GM21717 (cell line): ENCODE measurements at regions not wholly inside any gene's neighbourhood (a gene's known extent, or its start where the extent isn't known, plus 50 kb on each side); places are given as distances from the start of the nearest gene placed in this dataset.
"Not testable (repeated sequence)": the region's sequence is repeated elsewhere in the genome, so short reads cannot be mapped to it uniquely, and the experiment has no call there.

ENCODE experiments used
- ATAC-seq: cut with Tn5 transposase; IDR thresholded peaks from one replicate; pipeline ENCODE4 v1.9.1; 2021; ENCODE audit warnings: mild to moderate bottlenecking, moderate library complexity; ENCODE audit not compliant: unreplicated experiment

GRCh38 chr9:740221-740620 is 101.3 kb upstream of the DMRT1 start:
- ATAC-seq: no peak

- no peak for ATAC-seq
Observed at GRCh38 chr9:742104-742503, 99.4 kb upstream of the DMRT1 start.

GRCh38 chr9:742914-743589 is 98.4 kb upstream of the DMRT1 start:
- ATAC-seq: no peak

- no peak for ATAC-seq
Observed at GRCh38 chr9:744046-744712, 97.3 kb upstream of the DMRT1 start.

- no peak for ATAC-seq
Observed at GRCh38 chr9:744790-745484, 96.6 kb upstream of the DMRT1 start.

- no peak for ATAC-seq
Observed at GRCh38 chr9:745761-746380, 95.6 kb upstream of the DMRT1 start.

- no peak for ATAC-seq
Observed at GRCh38 chr9:746661-747434, 94.6 kb upstream of the DMRT1 start.

GRCh38 chr9:747567-747966 is 93.9 kb upstream of the DMRT1 start:
- ATAC-seq: no peak

- no peak for ATAC-seq
Observed at GRCh38 chr9:748861-749497, 92.5 kb upstream of the DMRT1 start.

- ATAC-seq: no peak
Observed at GRCh38 chr9:749716-750115, 91.8 kb upstream of the DMRT1 start.

GRCh38 chr9:750249-750967 is 91.1 kb upstream of the DMRT1 start:
- no peak for ATAC-seq

- peak; percentile 87 for ATAC-seq
Observed at GRCh38 chr9:751137-752051, 90.1 kb upstream of the DMRT1 start.

GRCh38 chr9:752201-752600 is 89.3 kb upstream of the DMRT1 start:
- no peak for ATAC-seq

- no peak for ATAC-seq
Observed at GRCh38 chr9:752681-753200, 88.8 kb upstream of the DMRT1 start.

GRCh38 chr9:753734-754133 is 87.8 kb upstream of the DMRT1 start:
- not testable (repeated sequence) for ATAC-seq

GRCh38 chr9:754150-754931 is 87.2 kb upstream of the DMRT1 start:
- no peak for ATAC-seq

GRCh38 chr9:755454-756381 is 85.8 kb upstream of the DMRT1 start:
- no peak for ATAC-seq
